ENCODE measurements at regions not wholly inside any gene's neighbourhood (a gene's known extent, or its start where the extent isn't known, plus 50 kb on each side); places are given as distances from the start of the nearest gene placed in this dataset.

DNA sequence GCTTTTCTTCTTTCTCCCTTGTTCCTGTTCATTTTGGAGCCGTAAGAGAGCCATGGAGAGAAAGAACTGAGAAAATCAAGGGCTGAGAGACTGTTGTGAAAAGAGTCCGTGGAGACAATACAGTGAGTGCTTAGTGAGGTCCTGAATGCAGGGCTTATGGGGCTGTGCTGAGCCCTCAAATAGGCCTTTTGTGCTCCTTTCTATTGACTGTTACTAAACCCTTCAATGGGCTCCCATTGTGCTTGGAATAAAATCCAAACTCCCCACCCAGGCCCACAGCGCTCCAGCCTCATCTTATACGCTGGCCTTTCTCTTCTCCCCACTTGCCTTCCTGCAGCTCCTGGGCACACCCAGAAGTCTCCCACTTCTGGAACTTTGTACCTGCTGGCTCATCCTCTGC is 243.1 kb upstream of the HABP2 start:
- Histone ChIP-seq H3K4me3 (ENCODE audit: low read depth in 1 of 2, low read length in 2 of 2) (no peak overlapping the region), H3K4me1 (ENCODE audit: control insufficient read depth in 1 of 2, insufficient read depth in 2 of 2, low read length in 2 of 2) (no peaks in the 10 kb centered on the region), H3K9me3 (ENCODE audit: control insufficient read depth in 1 of 2, low read length in 2 of 2) (no peaks in the 10 kb centered on the region), H3K27me3 (ENCODE audit: low read depth, low read length) (no peaks in the 10 kb centered on the region), H3K27ac (ENCODE audit: low read length) (no peak overlapping the region), H3K36me3 (ENCODE audit: control insufficient read depth in 1 of 2, insufficient read depth in 2 of 2, low read length in 2 of 2) (no peaks in the 10 kb centered on the region)

DNA sequence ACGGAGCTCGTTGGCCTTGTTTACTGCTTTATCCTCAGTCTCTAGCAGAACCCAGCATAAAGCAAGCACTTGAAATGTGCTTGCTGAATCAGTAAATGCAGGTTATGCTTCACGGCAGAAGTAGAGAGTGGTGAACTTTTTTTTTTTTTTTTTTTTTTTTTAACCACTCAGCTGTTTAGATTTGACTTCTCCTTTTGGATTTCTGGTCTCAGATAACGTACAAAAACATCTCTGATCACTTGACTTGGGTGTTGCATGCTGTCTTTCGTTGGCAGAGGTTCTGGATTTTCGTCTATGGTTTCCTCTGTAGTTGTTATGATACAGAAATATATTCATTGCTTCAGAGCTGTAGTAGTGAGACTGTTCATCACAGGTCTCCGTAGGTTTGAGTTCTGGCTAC is 242.5 kb upstream of the HABP2 start:
- Histone ChIP-seq H3K4me3 (ENCODE audit: low read depth in 1 of 2, low read length in 2 of 2) (no peak overlapping the region), H3K27me3 (ENCODE audit: low read depth, low read length) (no peaks in the 10 kb centered on the region), H3K36me3 (ENCODE audit: control insufficient read depth in 1 of 2, insufficient read depth in 2 of 2, low read length in 2 of 2) (no peaks in the 10 kb centered on the region)

DNA sequence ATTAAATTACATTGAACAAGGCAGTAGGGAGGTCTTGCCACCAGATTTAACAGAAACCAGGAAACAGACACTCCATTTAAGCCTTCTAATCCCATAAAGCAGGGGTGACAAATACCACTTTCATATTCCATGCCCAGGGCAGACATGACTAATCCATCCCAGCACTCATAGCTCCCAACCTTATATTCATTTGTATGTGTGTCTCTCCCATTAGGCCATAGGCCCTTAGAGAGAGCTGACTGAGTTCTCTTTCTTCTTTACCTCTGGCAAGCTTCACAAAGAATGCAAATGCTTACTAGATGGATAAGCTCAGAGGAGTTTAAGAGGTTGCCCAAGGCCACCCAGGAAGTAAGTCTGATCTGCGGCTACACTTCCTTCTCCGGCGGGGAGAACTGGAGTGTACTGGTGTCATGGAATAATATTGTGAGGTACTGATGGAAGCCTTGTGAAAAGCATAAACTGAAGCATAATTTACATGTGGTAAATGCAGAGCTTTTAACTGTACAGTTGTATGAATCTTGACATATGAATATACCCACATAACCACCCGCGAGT is 239.7 kb upstream of the HABP2 start:
- Histone ChIP-seq H3K9me3 (ENCODE audit: control insufficient read depth in 1 of 2, low read length in 2 of 2) (no peaks in the 10 kb centered on the region), H3K27ac (ENCODE audit: low read length) (no peak overlapping the region), H3K4me3 (ENCODE audit: low read depth in 1 of 2, low read length in 2 of 2) (no peak overlapping the region), H3K4me1 (ENCODE audit: control insufficient read depth in 1 of 2, insufficient read depth in 2 of 2, low read length in 2 of 2) (no peaks in the 10 kb centered on the region), H3K27me3 (ENCODE audit: low read depth, low read length) (no peaks in the 10 kb centered on the region), H3K36me3 (ENCODE audit: control insufficient read depth in 1 of 2, insufficient read depth in 2 of 2, low read length in 2 of 2) (no peaks in the 10 kb centered on the region)

More for the DNA sequence above, 242.5 kb upstream of the HABP2 start:
- Histone ChIP-seq H3K27ac (ENCODE audit: low read length) (no peak overlapping the region), H3K4me1 (ENCODE audit: control insufficient read depth in 1 of 2, insufficient read depth in 2 of 2, low read length in 2 of 2) (no peaks in the 10 kb centered on the region), H3K9me3 (ENCODE audit: control insufficient read depth in 1 of 2, low read length in 2 of 2) (no peaks in the 10 kb centered on the region)

DNA sequence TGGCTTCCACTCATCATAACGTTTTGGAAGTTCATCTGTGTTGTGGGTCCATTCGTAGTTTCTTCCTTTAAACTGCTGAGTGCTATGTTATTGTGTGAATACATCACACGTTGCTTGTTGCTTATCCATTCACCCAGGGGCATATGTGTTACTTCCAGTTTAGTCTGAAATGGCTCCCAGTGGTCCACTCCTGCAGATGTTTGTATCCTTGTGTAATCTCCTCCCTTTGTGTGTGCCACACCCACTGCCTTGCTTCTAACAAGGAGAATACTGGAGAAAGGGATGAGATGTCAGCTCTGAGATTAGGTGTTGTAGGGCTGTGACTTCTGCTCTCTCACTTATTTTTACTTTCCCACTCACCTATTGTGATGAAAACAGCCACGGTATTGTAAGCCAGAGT is 239.1 kb upstream of the HABP2 start:
- Histone ChIP-seq H3K27me3 (ENCODE audit: low read depth, low read length) (no peaks in the 10 kb centered on the region), H3K9me3 (ENCODE audit: control insufficient read depth in 1 of 2, low read length in 2 of 2) (no peaks in the 10 kb centered on the region), H3K27ac (ENCODE audit: low read length) (no peak overlapping the region), H3K36me3 (ENCODE audit: control insufficient read depth in 1 of 2, insufficient read depth in 2 of 2, low read length in 2 of 2) (no peaks in the 10 kb centered on the region), H3K4me1 (ENCODE audit: control insufficient read depth in 1 of 2, insufficient read depth in 2 of 2, low read length in 2 of 2) (no peaks in the 10 kb centered on the region), H3K4me3 (ENCODE audit: low read depth in 1 of 2, low read length in 2 of 2) (no peak overlapping the region)

DNA sequence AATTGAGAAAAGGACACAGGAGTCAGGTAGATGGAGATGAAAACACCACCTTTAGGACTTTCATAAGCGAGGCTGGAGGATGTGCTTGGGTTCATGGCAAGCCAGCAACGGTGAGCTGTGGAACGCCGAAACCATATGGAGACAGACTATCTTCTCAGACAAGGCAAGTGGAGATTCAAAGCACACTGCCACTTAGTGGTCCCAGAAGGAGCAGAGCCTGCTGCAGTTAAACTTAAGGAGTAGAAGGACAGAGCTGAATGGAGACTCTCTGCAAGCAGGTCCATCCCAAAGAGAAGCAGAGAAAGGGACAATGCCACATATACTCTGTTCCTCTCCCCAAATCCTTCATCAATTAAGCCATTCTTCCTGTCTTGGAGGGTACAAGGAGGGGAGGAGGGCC is 236.3 kb upstream of the HABP2 start:
- no peaks in the 10 kb centered on the region for H3K27me3 ChIP-seq (ENCODE audit: low read depth, low read length)
- H3K27ac ChIP-seq (ENCODE audit: low read length) = no peak overlapping the region
- no peak overlapping the region for H3K4me3 ChIP-seq (ENCODE audit: low read depth in 1 of 2, low read length in 2 of 2)
- H3K36me3 ChIP-seq (ENCODE audit: control insufficient read depth in 1 of 2, insufficient read depth in 2 of 2, low read length in 2 of 2) = no peaks in the 10 kb centered on the region
- no peaks in the 10 kb centered on the region for H3K9me3 ChIP-seq (ENCODE audit: control insufficient read depth in 1 of 2, low read length in 2 of 2)
- no peaks in the 10 kb centered on the region for H3K4me1 ChIP-seq (ENCODE audit: control insufficient read depth in 1 of 2, insufficient read depth in 2 of 2, low read length in 2 of 2)

DNA sequence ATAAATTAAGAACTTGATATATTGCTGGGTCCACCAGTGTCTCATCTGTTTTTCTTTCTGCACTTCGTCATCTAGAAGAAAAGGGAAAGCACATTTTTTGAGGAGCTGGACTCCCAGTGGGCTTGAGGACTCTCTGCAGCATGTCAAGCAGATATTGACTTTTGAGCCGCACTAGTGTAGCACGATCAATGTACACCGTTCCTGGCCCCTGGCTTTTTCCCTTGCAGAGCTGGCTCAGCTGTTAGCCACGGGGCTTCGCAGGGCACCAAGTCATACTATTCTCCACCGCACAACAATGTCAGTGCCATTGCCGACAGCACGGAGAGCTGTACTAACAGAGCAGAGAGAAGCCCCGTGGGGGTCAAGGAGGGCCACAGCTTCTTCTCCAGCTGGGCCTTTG is 235.4 kb upstream of the HABP2 start:
- H3K27me3 ChIP-seq (ENCODE audit: low read depth, low read length) = no peaks in the 10 kb centered on the region
- no peak overlapping the region for H3K27ac ChIP-seq (ENCODE audit: low read length)
- no peaks in the 10 kb centered on the region for H3K36me3 ChIP-seq (ENCODE audit: control insufficient read depth in 1 of 2, insufficient read depth in 2 of 2, low read length in 2 of 2)
- no peaks in the 10 kb centered on the region for H3K9me3 ChIP-seq (ENCODE audit: control insufficient read depth in 1 of 2, low read length in 2 of 2)
- H3K4me3 ChIP-seq (ENCODE audit: low read depth in 1 of 2, low read length in 2 of 2) = no peak overlapping the region
- H3K4me1 ChIP-seq (ENCODE audit: control insufficient read depth in 1 of 2, insufficient read depth in 2 of 2, low read length in 2 of 2) = no peaks in the 10 kb centered on the region

DNA sequence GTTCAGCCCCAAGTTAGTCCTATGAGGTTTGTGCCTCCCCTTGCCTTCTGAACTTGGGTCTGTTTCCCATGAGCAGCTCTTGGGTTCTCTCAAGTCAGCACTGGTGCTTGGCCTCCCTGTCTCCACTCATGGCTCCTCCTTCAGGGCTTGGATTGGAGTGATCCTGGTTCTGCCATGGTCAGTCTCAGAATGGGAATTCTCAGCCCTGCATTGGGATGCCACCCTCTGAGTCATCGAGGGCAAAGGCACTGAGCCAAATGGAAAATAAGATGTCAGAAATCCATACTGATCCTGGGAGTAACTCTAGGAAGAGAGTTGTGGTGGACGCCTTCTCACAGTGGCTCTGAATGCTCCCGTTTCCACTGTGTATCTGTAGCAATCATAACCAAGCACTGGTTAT is 233.4 kb upstream of the HABP2 start:
- H3K4me1 ChIP-seq (ENCODE audit: control insufficient read depth in 1 of 2, insufficient read depth in 2 of 2, low read length in 2 of 2) = no peaks in the 10 kb centered on the region
- no peaks in the 10 kb centered on the region for H3K9me3 ChIP-seq (ENCODE audit: control insufficient read depth in 1 of 2, low read length in 2 of 2)
- H3K36me3 ChIP-seq (ENCODE audit: control insufficient read depth in 1 of 2, insufficient read depth in 2 of 2, low read length in 2 of 2) = no peaks in the 10 kb centered on the region
- H3K4me3 ChIP-seq (ENCODE audit: low read depth in 1 of 2, low read length in 2 of 2) = no peak overlapping the region
- H3K27me3 ChIP-seq (ENCODE audit: low read depth, low read length) = no peaks in the 10 kb centered on the region
- H3K27ac ChIP-seq (ENCODE audit: low read length) = no peak overlapping the region

DNA sequence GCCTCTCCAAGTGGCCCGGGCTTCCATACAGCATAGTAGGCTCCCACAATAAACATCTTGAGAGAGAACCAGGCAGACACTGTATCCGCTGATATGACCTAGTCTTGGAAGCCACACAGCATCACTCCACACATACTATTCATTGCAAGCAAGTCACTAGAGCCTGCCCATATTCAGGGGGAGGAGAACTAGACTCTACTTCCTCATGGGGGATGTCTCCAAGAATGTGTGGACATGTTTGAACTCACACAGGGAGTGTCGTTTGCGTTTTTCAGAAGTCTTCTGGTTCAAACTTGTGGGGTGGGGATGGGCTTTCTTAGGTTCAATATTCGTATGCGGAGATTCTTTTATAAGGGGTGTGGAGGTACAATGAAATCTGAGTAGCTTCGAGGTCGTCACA is 232.6 kb upstream of the HABP2 start:
- Histone ChIP-seq H3K4me1 (ENCODE audit: control insufficient read depth in 1 of 2, insufficient read depth in 2 of 2, low read length in 2 of 2) (no peaks in the 10 kb centered on the region), H3K9me3 (ENCODE audit: control insufficient read depth in 1 of 2, low read length in 2 of 2) (no peaks in the 10 kb centered on the region), H3K4me3 (ENCODE audit: low read depth in 1 of 2, low read length in 2 of 2) (no peak overlapping the region), H3K36me3 (ENCODE audit: control insufficient read depth in 1 of 2, insufficient read depth in 2 of 2, low read length in 2 of 2) (no peaks in the 10 kb centered on the region), H3K27ac (ENCODE audit: low read length) (no peak overlapping the region), H3K27me3 (ENCODE audit: low read depth, low read length) (no peaks in the 10 kb centered on the region)

DNA sequence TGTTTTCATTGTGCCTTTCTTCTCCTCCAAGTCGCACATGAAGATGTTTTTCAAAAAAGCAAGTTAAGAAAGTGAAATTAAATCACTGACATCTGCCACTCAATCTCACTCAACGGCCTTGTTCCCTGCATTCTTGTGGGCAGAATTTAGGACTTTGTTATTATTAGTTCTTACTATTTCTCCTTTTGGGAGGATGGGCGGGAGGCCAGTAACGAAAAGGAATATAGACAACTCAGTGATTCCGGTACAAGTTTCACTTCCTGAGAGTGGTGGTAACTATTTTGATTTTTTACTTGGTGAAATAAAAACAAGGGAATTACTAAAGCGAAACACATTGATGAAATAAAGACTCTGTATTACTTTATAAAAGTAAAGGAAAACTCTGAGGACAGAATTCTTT is 231.9 kb upstream of the HABP2 start:
- H3K27ac ChIP-seq (ENCODE audit: low read length) = no peak overlapping the region
- H3K4me1 ChIP-seq (ENCODE audit: control insufficient read depth in 1 of 2, insufficient read depth in 2 of 2, low read length in 2 of 2) = no peaks in the 10 kb centered on the region

DNA sequence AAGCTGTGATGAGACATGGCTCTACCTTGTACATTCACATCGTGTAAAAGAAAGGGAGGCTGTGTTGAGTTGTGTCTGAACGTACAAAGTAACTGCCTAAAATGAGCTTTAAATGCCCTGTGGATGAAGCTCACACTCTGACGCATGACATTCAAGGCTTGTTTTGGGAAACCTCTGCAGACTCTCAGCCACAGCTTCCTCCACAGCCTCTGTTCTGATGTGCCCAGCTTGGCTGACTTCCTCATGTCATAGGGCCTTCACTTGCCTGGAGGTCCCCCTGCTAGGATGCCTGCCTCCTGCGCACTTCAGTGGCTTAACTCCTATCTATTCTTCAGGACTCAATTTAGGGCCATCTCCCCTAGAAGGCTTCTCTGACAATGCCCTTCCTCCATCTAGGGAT is 230.0 kb upstream of the HABP2 start:
- no peaks in the 10 kb centered on the region for H3K9me3 ChIP-seq (ENCODE audit: control insufficient read depth in 1 of 2, low read length in 2 of 2)
- no peaks in the 10 kb centered on the region for H3K27me3 ChIP-seq (ENCODE audit: low read depth, low read length)

More for the DNA sequence above, 231.9 kb upstream of the HABP2 start:
- no peak overlapping the region for H3K4me3 ChIP-seq (ENCODE audit: low read depth in 1 of 2, low read length in 2 of 2)
- no peaks in the 10 kb centered on the region for H3K9me3 ChIP-seq (ENCODE audit: control insufficient read depth in 1 of 2, low read length in 2 of 2)
- no peaks in the 10 kb centered on the region for H3K36me3 ChIP-seq (ENCODE audit: control insufficient read depth in 1 of 2, insufficient read depth in 2 of 2, low read length in 2 of 2)
- H3K27me3 ChIP-seq (ENCODE audit: low read depth, low read length) = no peaks in the 10 kb centered on the region

DNA sequence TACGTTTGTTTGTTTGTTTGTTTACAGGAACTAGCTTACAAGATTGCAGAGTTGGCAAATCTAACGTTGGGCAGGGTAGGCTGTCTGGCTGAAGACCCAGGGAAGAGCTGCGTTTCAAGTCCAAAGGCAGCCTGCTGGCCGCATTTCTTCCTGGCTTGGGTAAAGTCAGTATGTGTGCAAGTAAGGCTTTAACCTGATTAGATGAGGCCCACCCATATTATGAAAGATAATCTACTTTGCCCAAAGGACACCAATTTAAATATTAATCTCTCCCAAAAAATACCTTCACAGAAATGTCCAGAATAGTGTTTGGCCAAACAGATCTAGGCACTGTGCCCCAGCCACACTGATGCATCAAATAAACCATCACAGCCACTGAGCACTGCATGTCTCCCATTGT is 228.9 kb upstream of the HABP2 start:
- Histone ChIP-seq H3K27ac (ENCODE audit: low read length) (no peak overlapping the region), H3K27me3 (ENCODE audit: low read depth, low read length) (no peaks in the 10 kb centered on the region), H3K4me1 (ENCODE audit: control insufficient read depth in 1 of 2, insufficient read depth in 2 of 2, low read length in 2 of 2) (peaks cover 0 to 5% of the 10 kb centered on the region in 2 donors), H3K9me3 (ENCODE audit: control insufficient read depth in 1 of 2, low read length in 2 of 2) (no peaks in the 10 kb centered on the region), H3K36me3 (ENCODE audit: control insufficient read depth in 1 of 2, insufficient read depth in 2 of 2, low read length in 2 of 2) (no peaks in the 10 kb centered on the region), H3K4me3 (ENCODE audit: low read depth in 1 of 2, low read length in 2 of 2) (no peak overlapping the region)

More for the DNA sequence above, 230.0 kb upstream of the HABP2 start:
- Histone ChIP-seq H3K36me3 (ENCODE audit: control insufficient read depth in 1 of 2, insufficient read depth in 2 of 2, low read length in 2 of 2) (no peaks in the 10 kb centered on the region), H3K4me3 (ENCODE audit: low read depth in 1 of 2, low read length in 2 of 2) (no peak overlapping the region), H3K4me1 (ENCODE audit: control insufficient read depth in 1 of 2, insufficient read depth in 2 of 2, low read length in 2 of 2) (peaks cover 0 to 5% of the 10 kb centered on the region in 2 donors), H3K27ac (ENCODE audit: low read length) (no peak overlapping the region)
